HG03045 (cell line): ENCODE measurements at regions not wholly inside any gene's neighbourhood (a gene's known extent, or its start where the extent isn't known, plus 50 kb on each side); places are given as distances from the start of the nearest gene placed in this dataset.

Experiments used
- ATAC-seq: cut with Tn5 transposase; IDR thresholded peaks from one replicate; pipeline ENCODE4 v1.9.1; 2021; ENCODE audit warnings: mild to moderate bottlenecking, moderate library complexity; ENCODE audit not compliant: unreplicated experiment

DNA sequence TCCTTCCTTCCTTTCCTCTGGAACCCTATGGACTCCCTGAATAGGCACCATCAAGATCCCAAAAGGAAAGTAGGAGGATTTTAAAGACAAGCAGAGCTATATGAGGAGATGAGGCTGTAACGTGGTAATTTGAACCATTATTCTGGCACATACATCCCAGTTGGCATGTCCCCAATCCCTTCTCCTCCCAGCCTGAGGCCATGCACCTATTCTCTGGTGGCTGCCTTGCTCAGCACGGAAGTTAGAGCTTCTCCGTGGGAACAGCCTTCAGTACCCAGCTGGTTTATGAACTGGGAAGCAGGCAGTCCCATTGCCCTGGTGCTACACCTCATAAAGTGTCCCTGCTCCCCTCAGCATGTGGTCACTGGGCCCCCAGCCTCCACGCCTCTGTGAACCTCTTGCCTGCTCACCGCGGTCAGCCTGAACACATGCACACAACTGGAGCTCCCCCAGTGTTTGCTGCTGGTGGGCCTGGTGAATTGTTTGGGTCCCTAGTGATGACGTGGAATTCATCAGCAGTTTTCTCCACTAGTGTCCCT, 139.9 kb upstream of the PLET1 start:
- ATAC-seq: no peak

DNA sequence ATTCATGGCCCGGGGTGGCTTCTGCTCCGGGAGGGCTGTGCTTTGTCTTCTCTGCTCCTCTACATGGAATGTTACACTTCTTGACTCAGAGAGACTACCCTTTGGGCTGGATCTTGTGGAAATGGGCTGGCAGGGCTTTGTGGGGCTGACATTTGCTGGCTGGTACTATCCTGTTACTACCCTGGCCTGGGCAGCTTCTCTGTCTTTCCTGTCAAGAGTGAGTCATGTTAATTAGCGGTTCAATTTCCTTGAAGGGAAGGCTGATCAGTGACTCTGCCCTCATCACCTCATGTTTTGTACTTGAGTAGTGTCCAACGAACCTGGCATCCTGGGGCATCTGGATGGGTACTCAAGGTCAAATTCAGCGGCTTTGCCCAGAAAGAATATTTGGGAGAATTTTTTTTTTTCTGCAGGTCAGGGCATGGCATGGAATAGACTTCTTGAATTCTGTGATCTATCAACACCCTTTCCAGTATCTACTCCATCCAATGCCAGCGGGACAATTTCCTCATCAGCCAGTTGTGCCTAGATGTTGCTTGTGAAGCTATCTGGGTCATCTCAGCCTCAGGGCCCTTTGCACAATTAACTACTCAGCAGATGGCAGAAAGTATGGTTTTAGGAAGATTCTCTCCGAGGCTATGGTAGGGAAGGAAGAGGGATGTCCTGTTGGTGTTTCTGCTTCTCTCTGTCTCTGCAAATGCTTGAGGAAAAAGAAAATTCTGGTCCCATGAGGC, 140.5 kb upstream of the PLET1 start:
- ATAC-seq: no peak

DNA sequence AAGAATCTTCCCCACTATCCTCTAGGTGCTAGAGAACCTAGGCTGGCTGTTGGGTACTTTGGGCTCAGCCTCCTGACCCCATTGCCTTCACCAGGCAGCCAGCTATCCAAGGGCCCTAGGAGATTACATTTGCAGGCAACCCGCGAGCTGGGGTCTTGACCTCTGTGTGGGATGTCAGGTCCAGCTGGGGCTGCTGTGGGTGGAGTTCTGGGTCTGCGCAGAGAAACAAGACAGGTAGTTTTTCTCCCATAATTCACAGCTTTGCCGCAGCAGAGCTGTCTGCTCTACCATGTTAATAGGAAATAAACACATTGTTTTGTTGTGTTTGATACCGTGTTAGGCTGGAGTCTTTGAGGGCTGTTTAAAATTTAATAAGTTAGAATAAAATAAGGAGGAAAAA, 142.8 kb upstream of the PLET1 start:
- ATAC-seq: no peak

DNA sequence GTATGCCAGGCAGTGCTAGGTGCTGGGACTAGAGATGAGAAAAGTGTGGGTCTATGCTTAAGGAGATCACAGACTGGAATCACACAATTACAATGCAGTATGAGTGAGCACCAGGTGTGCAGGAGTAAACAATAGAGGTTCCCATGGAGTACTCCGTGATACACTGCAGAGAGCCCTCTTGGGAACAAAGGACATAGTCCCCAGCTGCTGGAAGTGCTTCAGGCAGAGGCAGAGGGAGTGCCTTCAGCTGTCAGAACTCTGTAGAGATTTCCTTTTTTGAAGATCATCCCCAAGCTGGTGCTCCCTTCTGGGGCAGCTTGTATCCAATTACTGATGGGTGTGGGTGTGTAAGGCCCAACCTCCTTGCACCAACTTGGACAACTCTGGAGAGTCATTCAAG, 143.5 kb upstream of the PLET1 start:
- ATAC-seq: no peak

DNA sequence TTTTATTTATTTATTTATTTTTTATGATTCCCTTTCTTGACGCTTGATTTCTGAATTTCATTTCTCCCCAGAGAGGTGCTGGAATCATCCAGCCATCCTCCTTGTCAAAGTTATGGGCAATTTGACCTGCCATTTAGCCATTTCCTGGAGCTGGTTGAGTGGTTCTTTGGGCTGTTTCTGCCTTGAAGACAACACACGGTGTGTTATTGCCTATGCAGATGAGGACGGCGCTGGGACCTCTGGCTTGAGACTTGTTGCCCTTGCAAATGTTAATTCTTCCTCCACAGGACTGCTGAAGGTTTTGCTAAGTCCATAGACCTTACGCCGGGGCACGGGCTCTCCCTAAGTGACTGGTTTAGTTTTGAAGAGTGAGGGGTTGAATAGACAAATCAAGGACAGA, 147.9 kb upstream of the PLET1 start:
- no peak for ATAC-seq

DNA sequence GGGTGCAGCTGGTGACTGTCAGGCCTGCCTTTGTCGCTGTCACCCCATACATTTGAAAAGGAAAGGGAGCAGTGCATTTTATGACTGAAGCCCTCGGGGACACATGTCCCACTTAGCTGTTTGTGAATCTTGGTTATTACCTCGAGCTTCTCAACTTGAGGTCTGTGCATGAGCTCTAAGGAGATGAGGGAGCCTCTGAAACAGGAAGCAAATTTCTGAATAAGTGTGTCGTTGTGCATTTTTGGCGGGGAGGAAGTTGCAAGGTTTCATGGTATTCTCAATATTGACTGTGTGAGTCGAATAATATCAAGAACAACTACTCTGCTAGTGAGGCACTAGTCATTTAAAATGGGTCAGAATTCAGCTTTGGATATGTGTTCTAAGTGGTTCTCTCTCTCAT, 149.7 kb upstream of the PLET1 start:
- no peak for ATAC-seq

DNA sequence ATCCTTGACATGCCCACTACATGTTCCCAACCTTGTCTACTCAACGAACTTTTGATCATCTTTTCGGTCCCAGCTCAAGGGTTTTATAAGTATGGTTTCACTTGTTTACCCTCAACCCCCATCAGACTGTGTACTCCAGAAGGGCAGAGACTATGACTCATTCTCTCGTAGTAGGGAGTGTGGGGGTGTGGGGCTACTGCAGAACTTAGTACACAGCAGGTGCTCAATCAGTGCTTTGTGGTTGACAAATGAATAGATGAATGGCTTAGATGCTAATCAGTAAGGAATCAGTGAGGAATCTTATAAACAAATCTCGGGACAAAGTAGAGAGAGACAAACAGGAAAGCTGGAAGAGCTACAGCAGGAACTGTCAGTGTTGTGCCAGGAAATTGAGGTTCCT, 151.7 kb upstream of the PLET1 start:
- ATAC-seq: no peak

DNA sequence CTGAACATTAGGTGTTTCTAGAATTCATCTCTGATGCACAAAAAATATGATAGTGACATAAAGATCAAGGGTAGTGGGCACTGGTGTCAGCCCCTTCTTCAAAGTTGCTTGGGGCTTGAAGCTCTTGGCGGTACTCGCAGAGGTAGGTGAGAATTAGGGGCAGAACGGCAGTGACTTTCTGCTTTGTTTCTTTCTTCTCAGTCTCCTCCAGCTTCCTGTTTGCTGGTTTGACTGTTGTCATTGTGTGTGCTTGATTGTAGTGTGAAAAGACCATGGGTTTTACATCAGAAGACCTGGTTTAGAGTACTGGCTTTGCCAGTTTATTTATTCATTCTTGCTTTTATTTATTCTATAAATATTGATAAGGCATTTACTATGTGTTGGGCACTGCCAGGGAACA, 156.7 kb upstream of the PLET1 start:
- ATAC-seq: no peak

DNA sequence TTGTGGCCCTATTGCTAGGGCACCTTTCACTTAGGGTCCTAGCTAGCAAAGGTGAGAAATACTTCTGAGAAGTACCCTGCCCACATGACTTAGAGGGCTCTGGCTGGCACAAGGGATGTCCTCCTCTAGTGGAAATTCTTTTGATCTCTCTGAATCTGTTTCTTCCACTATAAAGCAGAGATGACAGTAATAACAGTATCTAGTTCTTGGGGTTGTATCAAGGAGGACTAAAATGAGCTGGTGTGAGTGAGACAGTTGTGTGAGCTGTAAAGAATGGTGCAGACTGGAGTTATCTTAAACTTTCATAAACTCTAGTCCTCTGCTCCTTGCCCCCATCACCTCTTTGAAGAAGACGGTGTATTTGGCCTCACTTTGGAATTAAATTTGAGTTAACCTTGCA, 157.8 kb upstream of the PLET1 start:
- ATAC-seq: no peak

DNA sequence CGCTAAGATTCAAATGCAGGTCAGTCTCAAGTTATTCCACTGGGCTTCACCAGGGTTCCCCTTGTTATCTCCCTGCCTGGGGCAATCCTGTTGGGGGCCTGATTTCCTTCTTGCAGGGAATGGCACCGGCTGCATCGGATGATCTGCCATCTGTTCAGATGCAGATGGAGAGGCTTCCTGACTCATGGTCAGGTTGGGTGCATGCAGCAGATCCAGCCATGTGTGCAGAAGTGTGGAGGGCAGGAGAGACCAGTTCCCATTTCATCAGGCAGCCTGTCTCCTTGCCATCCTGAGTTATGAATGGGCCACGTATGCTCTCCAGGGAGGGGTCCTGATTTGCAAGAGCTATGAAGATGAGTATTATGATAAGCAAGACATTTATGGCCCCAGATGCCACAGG, 161.2 kb upstream of the PLET1 start:
- ATAC-seq: no peak

DNA sequence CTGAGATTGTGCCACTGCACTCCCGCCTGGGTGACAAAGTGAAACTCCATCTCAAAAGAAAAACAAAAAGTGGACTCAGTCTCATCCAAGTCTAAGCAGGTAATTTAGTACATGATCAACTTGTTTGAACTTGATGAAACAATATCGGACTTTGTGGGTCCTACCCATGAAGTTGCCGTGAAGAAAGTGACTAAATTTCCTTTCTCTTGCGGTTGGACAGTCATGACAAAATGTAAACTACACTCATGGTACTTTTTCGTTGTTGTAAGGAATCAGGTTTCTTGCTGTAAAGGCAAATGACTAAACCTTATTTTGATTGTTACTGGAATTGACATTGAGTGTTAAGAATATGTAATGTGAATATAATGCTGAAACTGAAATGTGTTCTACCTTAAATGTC, 164.5 kb upstream of the PLET1 start:
- no peak for ATAC-seq

DNA sequence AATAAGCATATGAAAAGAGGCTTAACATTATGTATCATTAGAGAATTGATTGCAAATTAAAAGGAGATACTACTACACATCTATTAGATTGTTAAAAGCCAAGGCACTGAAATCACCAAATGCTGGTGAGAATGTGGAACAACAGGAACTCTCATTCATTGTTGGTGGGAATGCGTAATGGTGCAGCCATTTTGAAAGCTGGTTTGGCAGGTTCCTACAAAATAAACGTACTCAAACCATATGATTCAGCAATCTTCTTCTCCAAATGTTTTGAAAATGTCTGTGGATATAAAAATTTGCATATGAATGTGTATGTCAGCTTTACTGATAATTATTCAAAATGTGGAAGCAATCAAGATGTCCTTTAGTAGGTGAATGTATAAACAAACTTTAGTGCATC, 176.4 kb upstream of the PLET1 start:
- no peak for ATAC-seq

DNA sequence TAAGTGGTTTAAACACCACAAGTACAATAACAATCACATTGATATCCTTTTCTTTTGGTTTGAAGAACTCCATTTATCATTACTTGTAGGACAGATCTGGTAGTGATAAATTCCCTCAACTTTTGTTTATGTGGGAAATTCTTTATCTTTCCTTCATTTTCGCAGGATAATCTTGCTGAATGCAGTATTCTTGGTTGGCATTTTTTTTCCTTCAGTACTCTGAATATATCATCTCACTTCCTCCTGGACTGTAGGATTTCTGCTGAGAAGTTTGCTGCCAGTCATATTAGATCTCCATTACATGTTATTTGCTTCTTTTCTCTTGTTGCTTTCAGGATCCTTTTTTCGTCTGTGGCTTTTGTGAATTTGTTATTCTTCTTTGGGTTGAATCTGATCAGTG, 179.0 kb upstream of the PLET1 start:
- ATAC-seq: no peak

DNA sequence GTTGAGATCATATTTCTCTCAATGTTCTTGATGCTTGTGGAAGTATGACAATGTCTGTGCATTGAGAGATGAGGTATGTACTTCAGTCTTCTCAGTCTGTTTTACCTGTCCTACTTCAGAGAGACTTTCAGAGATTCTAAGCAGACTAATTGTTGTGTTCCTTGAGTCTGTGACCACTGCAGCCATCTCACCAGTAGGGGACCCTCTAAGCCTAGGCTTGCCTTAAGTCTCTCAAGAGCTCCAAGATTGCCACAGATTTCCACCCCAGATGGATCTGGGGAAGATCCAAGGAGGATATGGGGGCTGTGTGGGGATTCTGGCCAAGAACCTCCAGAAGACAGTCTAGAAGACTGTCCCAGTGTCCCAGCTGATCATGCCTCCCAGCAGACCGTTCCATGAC, 179.9 kb upstream of the PLET1 start:
- no peak for ATAC-seq

DNA sequence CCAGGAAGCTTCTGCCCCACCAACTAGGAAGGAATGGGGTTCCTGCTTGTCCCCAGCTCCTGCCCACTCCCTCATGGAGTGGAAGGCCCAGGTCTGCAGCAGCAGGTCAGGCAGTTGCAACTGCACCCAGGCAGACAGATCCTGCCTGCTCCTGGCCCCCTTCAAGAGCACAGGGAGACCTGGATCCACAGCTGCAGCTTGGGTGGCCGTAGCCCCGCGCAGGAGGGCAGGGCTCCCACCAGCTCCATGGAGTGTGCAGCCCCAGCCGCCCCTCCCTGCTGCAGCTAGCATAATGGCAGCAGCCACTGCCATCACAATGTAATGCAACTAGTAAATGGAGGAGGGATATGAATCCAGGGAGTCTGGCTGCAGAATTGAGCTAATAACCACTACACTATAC, 187.5 kb upstream of the PLET1 start:
- ATAC-seq: no peak

DNA sequence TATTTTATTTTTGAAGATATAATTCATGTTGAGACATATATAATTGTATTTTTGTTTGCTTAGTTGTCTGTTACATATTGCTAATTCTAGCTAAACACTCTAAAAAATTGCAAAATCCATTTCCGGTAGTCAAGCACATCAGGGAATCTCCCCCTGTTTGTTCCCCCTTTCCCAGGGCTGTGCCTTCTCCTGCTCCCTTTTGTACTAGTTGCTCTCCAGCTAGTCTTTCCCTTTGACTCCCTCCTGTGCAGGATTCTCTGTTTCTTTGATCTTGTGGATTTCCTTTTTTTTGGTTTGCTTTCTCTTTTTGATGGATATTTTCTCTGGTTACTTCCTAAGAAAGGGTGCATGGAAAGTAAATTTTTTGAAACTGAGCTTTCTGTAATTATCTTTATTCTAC, 188.1 kb upstream of the PLET1 start:
- ATAC-seq: no peak

DNA sequence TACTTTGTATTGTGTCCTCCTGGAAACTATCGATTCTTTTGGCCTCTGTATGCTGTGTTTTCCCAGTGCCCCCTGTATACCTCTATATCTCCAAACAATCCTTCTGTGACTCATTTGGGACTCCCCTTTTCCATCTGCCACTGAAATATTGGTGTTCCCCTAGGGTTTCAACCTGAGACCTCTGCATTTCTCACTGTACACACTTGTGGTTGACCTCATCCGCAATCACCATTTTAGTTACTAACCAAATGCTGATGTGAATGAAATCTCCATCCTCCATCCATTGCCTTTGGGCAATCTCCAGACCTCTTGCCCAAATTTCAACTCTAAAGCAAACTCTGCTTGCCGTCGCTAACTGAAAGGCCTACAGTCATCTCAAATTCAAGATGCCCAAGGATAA, 190.6 kb upstream of the PLET1 start:
- no peak for ATAC-seq

DNA sequence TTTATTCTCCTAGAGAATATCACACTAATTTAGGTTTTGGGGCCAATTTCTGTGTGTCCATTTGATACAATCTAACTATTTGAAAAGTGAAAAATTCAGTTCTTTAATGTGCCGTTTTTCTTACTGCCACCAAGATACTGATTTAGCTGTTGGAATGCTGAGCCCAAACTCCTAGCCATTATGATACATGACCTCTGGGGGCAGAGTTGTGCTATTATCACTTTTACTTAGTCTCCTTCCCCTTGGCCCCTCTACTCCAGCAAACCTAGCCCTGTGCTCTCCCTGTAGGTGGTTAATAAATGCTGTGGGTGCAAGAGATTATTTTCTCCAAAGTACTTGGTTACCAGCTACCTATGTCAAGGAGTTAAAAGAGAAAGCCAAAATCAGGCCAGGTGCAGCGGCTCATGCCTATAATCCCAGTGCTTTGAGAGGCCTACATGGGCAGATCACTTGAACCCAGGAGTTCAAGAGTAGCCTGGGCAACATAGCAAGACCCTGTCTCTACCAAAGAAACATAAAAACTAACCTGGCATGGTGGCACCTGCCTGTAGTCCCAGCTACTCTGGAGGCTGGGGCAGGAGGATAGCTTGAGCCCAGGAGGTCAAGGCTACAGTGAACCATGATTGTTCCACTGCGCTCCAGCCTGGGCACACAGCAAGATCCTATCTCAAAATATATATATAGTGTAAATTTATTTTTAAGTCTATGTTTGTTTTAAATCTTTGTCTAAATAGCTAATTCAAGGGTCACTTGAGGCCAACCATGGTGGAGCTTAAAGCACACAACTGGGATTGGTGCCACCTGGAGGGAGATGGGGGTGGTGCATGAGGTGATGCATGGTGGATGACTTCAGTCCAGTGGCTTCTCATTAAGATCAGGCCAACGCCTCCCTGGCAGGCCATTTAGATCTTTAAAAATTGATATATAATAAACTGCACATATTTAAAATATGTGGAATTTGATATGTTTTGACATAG, 193.2 kb upstream of the PLET1 start:
- ATAC-seq: no peak

DNA sequence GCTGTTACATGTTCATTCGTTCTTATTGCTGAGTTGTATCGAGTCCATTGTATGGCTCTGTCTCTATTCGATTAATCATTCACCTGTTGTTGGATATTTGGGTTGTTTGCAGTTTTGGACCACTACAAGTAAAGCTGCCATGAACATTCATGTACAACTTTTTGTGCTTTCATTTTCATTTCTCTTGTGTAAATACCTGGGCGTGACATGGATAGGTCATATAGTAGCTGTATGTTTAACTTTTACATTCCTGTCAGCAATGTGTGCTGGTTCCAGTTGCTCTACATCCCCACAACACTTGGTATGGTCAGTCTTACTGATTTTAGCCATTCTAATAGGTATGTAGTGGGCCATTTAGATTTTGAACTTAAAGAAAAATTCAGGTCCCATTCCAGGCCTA, 194.2 kb upstream of the PLET1 start:
- ATAC-seq: no peak

DNA sequence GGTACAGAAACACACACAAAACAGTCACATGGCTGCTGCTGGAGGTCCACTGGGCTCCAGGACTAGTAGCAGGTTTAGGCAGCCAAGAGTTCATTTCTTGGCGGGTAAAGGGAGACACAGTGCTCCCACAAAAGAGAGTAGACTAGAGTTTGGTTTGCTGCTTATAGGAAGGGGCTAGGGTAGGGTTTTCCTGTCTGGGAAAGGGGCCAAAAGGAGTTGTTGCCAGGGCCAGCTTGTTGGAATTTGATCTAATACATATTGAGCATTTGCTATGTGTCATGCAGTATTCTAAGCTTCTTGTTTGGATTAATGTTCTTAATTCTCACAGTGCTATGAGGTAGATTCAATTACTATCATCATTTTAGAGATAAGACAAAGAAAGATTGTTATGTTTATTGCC, 195.1 kb upstream of the PLET1 start:
- ATAC-seq: no peak

DNA sequence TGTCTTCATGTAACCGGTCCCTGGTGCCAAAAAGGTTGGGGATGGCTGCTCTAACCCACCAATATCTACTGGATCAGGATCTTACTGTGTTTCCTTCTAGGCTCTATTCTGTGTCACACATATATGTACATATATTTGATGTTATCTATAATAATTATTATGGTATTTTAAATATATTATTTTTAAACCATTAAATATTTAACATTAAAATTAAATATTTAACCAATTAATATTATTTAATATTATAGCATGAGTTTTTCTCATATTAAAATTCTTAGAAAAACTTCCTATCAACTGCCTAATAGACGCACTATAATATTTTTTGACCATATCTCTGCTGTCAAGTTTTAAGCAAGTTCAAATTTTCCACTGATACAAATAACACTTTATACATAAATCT, 196.9 kb upstream of the PLET1 start:
- ATAC-seq: no peak

DNA sequence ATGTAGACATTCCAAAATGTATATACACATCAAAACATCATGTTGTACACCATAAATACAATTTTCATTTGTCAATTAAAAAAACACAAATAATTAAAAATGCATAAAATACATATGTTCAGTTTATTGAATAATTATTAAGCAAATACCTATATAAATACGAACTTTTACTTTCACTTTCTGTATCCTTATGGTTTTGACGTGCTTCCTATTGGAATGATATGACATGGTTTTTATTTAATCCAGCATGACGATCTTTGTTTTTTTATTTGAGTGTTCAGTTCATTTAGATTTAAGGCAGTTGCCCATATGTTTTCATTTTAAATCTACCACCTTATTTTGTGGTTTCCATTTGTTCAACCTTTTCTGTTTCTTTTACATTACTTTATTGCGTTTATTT, 198.3 kb upstream of the PLET1 start:
- ATAC-seq: no peak
